ENCODE measurements at regions not wholly inside any gene's neighbourhood (a gene's known extent, or its start where the extent isn't known, plus 50 kb on each side); places are given as distances from the start of the nearest gene placed in this dataset.

DNA sequence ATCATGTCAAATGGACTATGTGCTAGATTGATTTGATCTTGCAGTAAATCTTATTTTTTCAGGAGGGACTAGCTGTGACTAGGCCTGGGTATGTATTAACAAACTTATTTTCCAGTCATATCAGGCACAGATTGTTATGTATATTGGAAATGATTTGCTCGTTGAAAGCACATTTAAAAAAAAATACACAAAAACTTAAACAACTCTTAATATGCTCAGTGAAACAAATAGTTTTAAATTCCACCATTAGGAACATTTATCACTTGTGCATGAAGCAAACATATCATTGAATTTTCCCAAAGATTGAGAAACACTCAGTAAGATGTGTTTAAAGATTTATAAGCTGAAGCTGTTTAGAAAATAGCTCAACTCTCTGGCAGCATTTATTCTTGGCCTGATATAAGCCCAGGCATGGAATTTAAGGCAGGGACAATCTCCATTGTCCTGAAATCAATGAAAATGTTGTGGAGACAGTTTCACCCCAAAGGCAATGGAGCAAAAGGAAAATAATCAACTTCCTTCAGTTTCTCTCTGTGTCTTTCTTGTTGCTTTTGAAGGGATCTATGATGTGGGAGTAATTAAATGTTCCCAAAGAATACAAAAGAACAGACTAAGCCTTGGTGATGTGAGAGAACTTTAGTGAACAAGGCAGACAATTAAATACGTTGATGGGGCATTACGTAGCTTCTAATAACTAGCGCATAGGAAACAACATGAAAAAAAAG, 250.3 kb downstream of the GPR37 start:
- Histone ChIP-seq H3K4me3 (no peak overlapping the region), H3K9me3 (no peaks in the 10 kb centered on the region), H3K27me3 (no peaks in the 10 kb centered on the region), H3K36me3 (no peaks in the 10 kb centered on the region), H3K4me1 (no peaks in the 10 kb centered on the region), H3K27ac (no peak overlapping the region)
- 66 to 71% methylated on average over 4 of the region's 4 CpGs for WGBS, 2 donors
- intact Hi-C loops (cut with DNase I): no loop called here
- TF ChIP-seq POLR2AphosphoS5 (IDR thresholded peaks at IDR 0.05): no peak
- TF ChIP-seq, protein P1, sequence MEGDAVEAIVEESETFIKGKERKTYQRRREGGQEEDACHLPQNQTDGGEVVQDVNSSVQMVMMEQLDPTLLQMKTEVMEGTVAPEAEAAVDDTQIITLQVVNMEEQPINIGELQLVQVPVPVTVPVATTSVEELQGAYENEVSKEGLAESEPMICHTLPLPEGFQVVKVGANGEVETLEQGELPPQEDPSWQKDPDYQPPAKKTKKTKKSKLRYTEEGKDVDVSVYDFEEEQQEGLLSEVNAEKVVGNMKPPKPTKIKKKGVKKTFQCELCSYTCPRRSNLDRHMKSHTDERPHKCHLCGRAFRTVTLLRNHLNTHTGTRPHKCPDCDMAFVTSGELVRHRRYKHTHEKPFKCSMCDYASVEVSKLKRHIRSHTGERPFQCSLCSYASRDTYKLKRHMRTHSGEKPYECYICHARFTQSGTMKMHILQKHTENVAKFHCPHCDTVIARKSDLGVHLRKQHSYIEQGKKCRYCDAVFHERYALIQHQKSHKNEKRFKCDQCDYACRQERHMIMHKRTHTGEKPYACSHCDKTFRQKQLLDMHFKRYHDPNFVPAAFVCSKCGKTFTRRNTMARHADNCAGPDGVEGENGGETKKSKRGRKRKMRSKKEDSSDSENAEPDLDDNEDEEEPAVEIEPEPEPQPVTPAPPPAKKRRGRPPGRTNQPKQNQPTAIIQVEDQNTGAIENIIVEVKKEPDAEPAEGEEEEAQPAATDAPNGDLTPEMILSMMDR (IDR thresholded peaks at IDR 0.05): no peak
- no peak for TF ChIP-seq POLR2A (IDR thresholded peaks at IDR 0.05)
- no peak for TF ChIP-seq EP300 (IDR thresholded peaks at IDR 0.05)
- no peak for DNase-seq

DNA sequence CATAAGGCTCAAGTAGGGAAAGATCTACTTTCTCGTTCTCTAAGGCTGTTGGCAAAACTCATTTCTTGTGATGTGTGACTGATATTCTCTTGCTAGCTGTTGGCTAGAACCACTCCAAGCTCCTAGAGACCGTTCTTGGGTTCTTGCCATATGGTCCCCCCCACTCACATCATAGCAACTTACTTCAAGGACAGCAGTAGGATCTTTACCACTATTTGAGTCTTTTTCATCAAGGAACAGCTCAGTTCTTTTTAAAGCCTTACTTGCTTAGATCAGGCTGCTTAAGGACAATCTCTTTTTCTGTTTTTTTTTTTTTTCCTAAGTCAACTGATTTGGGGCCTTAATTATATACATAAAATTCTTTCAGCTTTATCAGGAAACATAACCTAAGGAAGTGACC, 251.1 kb downstream of the GPR37 start:
- Histone ChIP-seq H3K9me3 (no peaks in the 10 kb centered on the region), H3K27ac (no peak overlapping the region), H3K4me3 (no peak overlapping the region), H3K4me1 (no peaks in the 10 kb centered on the region), H3K36me3 (no peaks in the 10 kb centered on the region), H3K27me3 (no peaks in the 10 kb centered on the region)
- intact Hi-C loops (cut with DNase I): no loop called here
- no peak for DNase-seq
- TF ChIP-seq POLR2AphosphoS5 (IDR thresholded peaks at IDR 0.05) (no peak), POLR2A (IDR thresholded peaks at IDR 0.05) (no peak)
- TF ChIP-seq, protein P1 (IDR thresholded peaks at IDR 0.05): no peak
- 59 to 81% methylated on average over 2 of the region's 2 CpGs for WGBS, 2 donors

DNA sequence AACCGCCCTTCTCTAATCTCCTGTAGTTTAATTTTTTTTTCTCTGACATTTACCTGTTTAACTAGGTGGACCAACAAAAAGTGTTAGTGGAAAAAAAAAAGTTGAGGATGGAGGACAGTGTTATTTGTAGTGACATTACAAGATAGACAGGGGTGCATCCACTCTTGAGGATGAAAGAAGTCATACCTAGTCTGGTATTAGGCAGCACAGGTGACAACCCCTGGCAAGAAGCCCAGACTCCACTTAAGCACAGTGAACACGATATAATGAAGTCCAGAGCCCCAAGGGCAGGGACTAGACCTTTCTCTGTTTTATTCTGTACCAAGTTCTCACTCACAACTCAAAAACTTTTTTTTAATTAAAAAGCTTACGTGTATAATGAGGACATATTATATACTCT, 268.4 kb downstream of the GPR37 start:
- H3K4me1 ChIP-seq: no peaks in the 10 kb centered on the region
- 55 to 75% methylated on average over 3 of the region's 3 CpGs for WGBS, 2 donors
- H3K4me3 ChIP-seq: no peak overlapping the region
- no peak overlapping the region for H3K27ac ChIP-seq
- intact Hi-C loops (cut with DNase I): no loop called here
- no peak for DNase-seq
- no peaks in the 10 kb centered on the region for H3K9me3 ChIP-seq
- H3K36me3 ChIP-seq: no peaks in the 10 kb centered on the region
- H3K27me3 ChIP-seq: no peaks in the 10 kb centered on the region
- no peak for TF ChIP-seq EP300 (IDR thresholded peaks at IDR 0.05)
- TF ChIP-seq, protein P1 (IDR thresholded peaks at IDR 0.05): no peak
- TF ChIP-seq POLR2AphosphoS5 (IDR thresholded peaks at IDR 0.05): no peak
- TF ChIP-seq POLR2A (IDR thresholded peaks at IDR 0.05): no peak

DNA sequence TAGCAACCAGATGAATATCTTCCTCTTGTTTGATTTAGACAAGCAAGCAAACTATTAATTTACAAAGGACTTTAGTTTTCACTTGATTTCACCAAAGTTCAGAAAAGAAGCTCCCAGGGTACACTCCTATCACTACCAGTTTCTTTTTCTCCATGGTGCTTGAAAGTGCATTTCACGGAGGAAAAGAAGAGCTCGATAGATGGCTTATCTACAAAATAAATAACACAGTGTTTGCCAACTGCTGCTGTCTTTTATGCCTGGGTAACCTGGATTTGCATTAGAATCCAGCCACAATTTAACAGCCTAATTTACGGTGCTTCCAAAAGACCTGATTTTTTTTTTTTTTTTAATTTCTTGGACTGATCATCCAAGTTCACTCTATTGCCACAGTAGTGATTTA, 275.7 kb downstream of the GPR37 start:
- Histone ChIP-seq H3K36me3 (no peaks in the 10 kb centered on the region), H3K4me1 (no peaks in the 10 kb centered on the region), H3K9me3 (no peaks in the 10 kb centered on the region), H3K4me3 (no peak overlapping the region), H3K27me3 (no peaks in the 10 kb centered on the region), H3K27ac (no peak overlapping the region)
- DNase-seq: no peak
- intact Hi-C loops (cut with DNase I): no loop called here
- 10 to 64% methylated on average over 3 of the region's 3 CpGs for WGBS, 2 donors
- TF ChIP-seq POLR2A (IDR thresholded peaks at IDR 0.05) (no peak), POLR2AphosphoS5 (IDR thresholded peaks at IDR 0.05) (no peak), EP300 (IDR thresholded peaks at IDR 0.05) (no peak)
- TF ChIP-seq, protein P1 (IDR thresholded peaks at IDR 0.05): no peak

Measured in sigmoid colon (tissue), 6 donors.